GM10266 (cell line): ENCODE measurements at regions not wholly inside any gene's neighbourhood (a gene's known extent, or its start where the extent isn't known, plus 50 kb on each side); places are given as distances from the start of the nearest gene placed in this dataset.

ENCODE experiments used
- DNase-seq: peaks from one replicate; pipeline ENCODE4 v3.0.0; 2012; ENCODE audit errors: extremely low spot score
- TF ChIP-seq, protein P1 (sequence below): IDR thresholded peaks from 2 replicates; pipeline ENCODE4 v1.5.1; 2012; ENCODE audit warnings: mild to moderate bottlenecking, low read depth; ENCODE audit not compliant: control insufficient read depth, insufficient read depth; ENCODE audit errors: missing control alignments

DNA sequence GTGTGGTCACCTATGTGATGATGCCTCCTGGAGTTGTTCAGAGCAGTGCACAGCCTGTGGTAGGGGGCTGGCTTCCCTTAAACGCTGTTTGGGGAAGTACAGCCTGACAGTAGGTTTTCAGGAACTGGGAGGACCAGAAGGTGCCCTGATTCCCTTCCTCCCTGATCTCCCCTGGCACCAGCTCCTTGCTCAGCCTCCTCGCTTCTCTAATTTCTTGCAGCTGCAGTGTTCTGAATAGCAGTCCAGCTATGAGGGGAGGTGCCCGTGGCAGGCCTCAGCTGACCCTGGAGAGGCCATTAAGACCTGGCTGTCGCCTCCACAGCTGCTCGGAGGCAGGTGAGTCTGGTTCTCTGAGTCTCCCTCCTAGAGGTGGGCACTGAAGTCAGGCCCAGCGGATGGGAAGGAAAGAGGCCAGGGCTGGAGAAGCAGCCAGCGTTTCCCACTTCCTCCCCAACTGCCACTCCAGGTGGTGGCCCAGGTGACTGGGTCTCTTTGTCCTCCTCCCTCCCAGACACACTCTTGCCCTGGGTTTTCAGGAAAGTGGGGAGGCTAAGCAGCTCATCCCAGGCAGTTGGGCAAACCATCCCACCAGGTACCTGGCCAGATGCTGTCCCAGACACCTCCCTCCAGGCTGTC is 52.0 kb upstream of the RPL11 start:
- TF ChIP-seq, protein P1, sequence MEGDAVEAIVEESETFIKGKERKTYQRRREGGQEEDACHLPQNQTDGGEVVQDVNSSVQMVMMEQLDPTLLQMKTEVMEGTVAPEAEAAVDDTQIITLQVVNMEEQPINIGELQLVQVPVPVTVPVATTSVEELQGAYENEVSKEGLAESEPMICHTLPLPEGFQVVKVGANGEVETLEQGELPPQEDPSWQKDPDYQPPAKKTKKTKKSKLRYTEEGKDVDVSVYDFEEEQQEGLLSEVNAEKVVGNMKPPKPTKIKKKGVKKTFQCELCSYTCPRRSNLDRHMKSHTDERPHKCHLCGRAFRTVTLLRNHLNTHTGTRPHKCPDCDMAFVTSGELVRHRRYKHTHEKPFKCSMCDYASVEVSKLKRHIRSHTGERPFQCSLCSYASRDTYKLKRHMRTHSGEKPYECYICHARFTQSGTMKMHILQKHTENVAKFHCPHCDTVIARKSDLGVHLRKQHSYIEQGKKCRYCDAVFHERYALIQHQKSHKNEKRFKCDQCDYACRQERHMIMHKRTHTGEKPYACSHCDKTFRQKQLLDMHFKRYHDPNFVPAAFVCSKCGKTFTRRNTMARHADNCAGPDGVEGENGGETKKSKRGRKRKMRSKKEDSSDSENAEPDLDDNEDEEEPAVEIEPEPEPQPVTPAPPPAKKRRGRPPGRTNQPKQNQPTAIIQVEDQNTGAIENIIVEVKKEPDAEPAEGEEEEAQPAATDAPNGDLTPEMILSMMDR: no peak
- DNase-seq: no peak

DNA sequence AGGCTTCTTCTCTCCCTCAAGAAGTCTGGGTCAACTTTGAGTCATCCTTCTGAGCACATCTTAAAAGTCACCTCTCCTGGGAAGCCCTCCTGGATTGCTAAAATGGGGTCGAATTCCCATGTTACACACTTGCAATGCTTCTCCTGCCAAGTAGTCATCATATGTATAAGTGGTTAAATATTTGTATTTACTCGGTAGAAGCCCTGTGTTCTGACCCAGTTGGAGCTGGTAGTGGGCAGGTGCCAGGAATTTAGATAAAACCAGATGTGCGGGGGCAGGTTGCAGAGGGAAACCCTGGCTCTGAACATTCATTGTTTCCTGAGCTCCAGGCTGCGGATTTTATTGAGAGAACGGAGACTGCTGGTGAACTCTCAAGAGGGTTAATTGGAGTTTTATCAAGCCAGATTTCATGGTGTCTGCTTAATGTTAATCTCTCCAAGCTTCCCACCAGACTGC is 52.8 kb upstream of the RPL11 start:
- no peak for DNase-seq

DNA sequence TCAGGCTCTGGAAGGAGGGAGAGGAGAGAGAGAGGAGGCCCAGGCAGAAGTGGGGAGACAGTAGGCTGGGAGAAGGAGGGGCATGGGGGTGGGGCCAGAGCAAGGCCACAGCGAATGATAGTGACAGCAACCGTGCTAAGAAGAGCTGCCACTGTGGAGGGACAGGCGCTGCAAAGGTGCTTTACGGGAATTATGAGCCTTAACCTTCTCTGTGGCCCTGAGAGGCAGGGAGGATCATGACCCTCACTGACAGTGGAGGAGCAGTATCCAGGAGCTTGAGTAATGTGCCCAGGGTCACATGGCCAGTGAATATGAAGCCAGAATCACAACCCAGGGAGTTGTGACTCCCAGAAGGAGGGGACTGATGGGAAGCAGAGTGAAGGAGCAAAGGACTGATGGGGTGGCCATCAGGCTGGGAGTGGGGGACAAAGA is 53.4 kb upstream of the RPL11 start:
- TF ChIP-seq, protein P1: no peak
- DNase-seq: no peak

More for the DNA sequence above, 52.8 kb upstream of the RPL11 start:
- TF ChIP-seq, protein P1: no peak

DNA sequence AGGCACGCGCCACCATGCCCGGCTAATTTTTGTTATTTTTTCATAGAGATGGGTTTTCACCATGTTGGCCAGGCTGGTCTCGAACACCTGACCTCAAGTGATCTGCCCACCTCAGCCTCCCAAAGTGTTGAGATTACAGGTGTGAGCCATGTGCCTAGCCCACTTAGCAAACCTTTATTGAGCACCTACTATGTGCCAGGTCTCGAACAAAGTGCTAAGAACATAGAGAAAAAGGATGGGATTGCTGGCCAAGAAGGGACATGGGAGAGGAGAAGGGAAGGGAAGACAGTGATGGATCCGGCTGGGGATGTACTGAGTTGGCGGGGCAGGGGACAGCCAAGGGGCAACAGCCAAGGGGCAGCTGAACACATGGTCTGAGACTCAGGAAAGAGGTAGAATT is 55.6 kb upstream of the RPL11 start:
- DNase-seq: no peak
- TF ChIP-seq, protein P1: no peak

DNA sequence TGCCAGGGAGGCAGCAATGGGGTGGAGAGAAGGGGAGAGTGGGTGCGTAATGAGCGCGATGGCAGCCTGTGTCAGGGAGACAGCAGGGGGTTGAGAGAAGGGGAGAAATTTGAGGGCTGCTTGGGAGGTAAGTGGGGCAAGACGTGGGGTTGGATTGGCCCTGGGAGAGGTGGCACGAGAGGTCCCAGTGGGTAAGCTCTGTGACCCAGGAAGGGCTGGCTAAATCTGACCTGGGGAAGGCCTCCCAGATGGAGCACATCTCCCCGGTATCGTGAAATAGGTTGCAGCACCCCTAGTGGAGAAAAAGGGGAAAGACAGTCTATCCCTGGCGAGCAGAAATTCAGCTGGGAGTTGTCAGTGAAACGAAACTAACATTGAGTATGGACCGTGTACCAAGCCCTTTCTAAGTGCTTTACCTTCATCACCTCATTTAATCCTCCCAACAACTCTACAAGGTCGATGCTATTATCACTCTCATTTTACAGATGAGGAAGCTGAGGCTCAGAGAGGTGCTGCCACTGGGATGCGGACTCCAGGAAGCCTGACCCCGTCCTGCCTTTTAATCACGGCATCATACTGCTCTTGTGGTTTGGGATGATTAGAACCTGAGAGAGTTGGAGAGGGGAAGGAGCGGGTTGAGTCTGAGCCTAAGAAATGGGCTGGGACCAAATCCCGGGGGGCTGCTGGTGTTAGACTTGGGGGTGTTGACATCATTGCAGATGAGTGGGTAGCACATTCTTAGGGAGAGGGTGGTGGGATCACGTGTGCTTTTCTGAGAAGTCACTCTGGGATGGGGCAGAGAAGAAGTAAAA is 56.6 kb upstream of the RPL11 start:
- TF ChIP-seq, protein P1: peak; percentile 85
- DNase-seq: peak; percentile 75

DNA sequence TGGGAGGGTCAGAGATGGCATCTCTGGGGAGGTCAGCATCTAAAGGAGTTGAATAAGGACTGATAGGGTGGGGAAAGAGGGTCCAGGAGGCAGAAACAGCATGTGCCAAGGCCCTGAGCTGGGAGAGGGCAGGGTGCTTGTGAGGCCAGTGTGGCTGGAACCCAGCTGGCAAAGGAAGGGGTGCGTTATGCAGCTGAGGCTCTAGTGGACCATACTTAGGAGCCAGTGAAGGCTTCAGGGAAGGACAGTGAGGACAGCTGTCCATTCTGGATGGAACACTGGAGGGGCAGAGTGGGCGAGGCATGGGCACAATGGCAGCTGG is 57.1 kb upstream of the RPL11 start:
- TF ChIP-seq, protein P1: no peak
- no peak for DNase-seq
